Activated CD4-positive, CD25-positive, alpha-beta regulatory T cell (primary cell): ENCODE measurements at regions not wholly inside any gene's neighbourhood (a gene's known extent, or its start where the extent isn't known, plus 50 kb on each side); places are given as distances from the start of the nearest gene placed in this dataset.

Experiments used
- DNase-seq, 4 experiments: peaks; one replicate each; lab custom pipeline; 2025; lab: John Stamatoyannopoulos, UW

- DNase-seq, result no peak
Observed at GRCh38 chr5:109917154-109917546, 227.4 kb downstream of the MAN2A1 start.

GRCh38 chr5:109917966-109918365, 228.2 kb downstream of the MAN2A1 start:
- no peak for DNase-seq

GRCh38 chr5:109920736-109921135, 231.0 kb downstream of the MAN2A1 start:
- DNase-seq, result no peak

GRCh38 chr5:109921735-109922380, 232.1 kb downstream of the MAN2A1 start:
- DNase-seq, result peak in 1 of 4 experiments; percentile 11

GRCh38 chr5:109922381-109922995, 232.8 kb downstream of the MAN2A1 start:
- no peak for DNase-seq

GRCh38 chr5:109923205-109923604, 233.5 kb downstream of the MAN2A1 start:
- DNase-seq, result no peak

- DNase-seq, result no peak
Observed at GRCh38 chr5:109924237-109925107, 234.7 kb downstream of the MAN2A1 start.

- DNase-seq, result no peak
Observed at GRCh38 chr5:109927639-109928038, 237.9 kb downstream of the MAN2A1 start.

- DNase-seq, result no peak
Observed at GRCh38 chr5:109928046-109928445, 238.3 kb downstream of the MAN2A1 start.

- DNase-seq, result no peak
Observed at GRCh38 chr5:109928811-109929210, 239.1 kb downstream of the MAN2A1 start.

GRCh38 chr5:109929376-109929775, 239.6 kb downstream of the MAN2A1 start:
- no peak for DNase-seq

- DNase-seq, result no peak
Observed at GRCh38 chr5:109929911-109930310, 240.2 kb downstream of the MAN2A1 start.

- no peak for DNase-seq
Observed at GRCh38 chr5:109931049-109931780, 241.5 kb downstream of the MAN2A1 start.

- no peak for DNase-seq
Observed at GRCh38 chr5:109935833-109936490, 246.2 kb downstream of the MAN2A1 start.

- no peak for DNase-seq
Observed at GRCh38 chr5:109936996-109937395, 247.3 kb downstream of the MAN2A1 start.

GRCh38 chr5:109937951-109938350, 248.2 kb downstream of the MAN2A1 start:
- DNase-seq, result no peak

GRCh38 chr5:109938453-109938852, 248.7 kb downstream of the MAN2A1 start:
- DNase-seq, result no peak

- DNase-seq, result no peak
Observed at GRCh38 chr5:109939116-109939682, 249.5 kb downstream of the MAN2A1 start.

- DNase-seq, result no peak
Observed at GRCh38 chr5:109942646-109943045, 252.9 kb downstream of the MAN2A1 start.

- no peak for DNase-seq
Observed at GRCh38 chr5:109943701-109944235, 254.0 kb downstream of the MAN2A1 start.

GRCh38 chr5:109944461-109944860, 254.7 kb downstream of the MAN2A1 start:
- no peak for DNase-seq
